ENCODE measurements at regions not wholly inside any gene's neighbourhood (a gene's known extent, or its start where the extent isn't known, plus 50 kb on each side); places are given as distances from the start of the nearest gene placed in this dataset.

DNA sequence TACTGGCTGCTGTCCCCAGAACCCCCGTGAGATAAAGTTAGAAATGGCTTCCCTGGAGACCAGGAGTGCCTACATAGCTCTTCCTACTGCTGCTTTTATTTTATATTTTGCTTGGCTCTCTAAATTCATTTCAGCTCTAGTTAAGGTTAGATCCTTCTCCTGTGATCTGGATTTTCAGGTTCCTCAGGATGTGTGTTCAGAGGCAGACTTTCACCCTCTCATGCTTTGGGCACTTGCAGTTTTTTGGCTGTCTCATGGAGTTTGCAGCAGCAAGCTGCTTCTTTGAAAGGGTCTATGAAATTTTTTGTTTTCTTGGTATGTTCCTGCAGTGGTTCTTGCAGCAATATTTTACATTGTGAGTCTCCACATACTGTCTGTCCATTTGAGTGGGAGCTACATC, 93.3 kb downstream of the ATP23 start:
- TF ChIP-seq, protein P1, sequence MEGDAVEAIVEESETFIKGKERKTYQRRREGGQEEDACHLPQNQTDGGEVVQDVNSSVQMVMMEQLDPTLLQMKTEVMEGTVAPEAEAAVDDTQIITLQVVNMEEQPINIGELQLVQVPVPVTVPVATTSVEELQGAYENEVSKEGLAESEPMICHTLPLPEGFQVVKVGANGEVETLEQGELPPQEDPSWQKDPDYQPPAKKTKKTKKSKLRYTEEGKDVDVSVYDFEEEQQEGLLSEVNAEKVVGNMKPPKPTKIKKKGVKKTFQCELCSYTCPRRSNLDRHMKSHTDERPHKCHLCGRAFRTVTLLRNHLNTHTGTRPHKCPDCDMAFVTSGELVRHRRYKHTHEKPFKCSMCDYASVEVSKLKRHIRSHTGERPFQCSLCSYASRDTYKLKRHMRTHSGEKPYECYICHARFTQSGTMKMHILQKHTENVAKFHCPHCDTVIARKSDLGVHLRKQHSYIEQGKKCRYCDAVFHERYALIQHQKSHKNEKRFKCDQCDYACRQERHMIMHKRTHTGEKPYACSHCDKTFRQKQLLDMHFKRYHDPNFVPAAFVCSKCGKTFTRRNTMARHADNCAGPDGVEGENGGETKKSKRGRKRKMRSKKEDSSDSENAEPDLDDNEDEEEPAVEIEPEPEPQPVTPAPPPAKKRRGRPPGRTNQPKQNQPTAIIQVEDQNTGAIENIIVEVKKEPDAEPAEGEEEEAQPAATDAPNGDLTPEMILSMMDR (IDR thresholded peaks at IDR 0.05; ENCODE audit: insufficient read depth, low read length, poor library complexity, severe bottlenecking), result no peak
- no peak for TF ChIP-seq EZH2phosphoT487 (conservative IDR thresholded peaks at IDR 0.05; ENCODE audit: low read length)
